Astrocyte (in vitro differentiated cells and primary cell): ENCODE measurements at regions not wholly inside any gene's neighbourhood (a gene's known extent, or its start where the extent isn't known, plus 50 kb on each side); places are given as distances from the start of the nearest gene placed in this dataset.
A peak's percentile ranks its signal among the peaks of the same experiment; 100 is the strongest.

Experiments used
- DNase-seq: peaks from one replicate; pipeline ENCODE4 v3.0.0-alpha.2; 2010; ENCODE audit warnings: low read depth
- FAIRE-seq: peaks from 2 replicates; lab custom pipeline; 2011; peaks lifted over from hg19 to GRCh38; lab: Jason Lieb, UNC
- H2AFZ ChIP-seq: 2 replicates; pipeline ENCODE4 v1.6.0; 2012; ENCODE audit warnings: low read depth, low read length, inconsistent platforms
- H3K27ac ChIP-seq: 2 replicates; pipeline ENCODE4 v1.5.1; 2011; ENCODE audit warnings: low read depth, low read length, inconsistent platforms
- H3K27me3 ChIP-seq: 2 replicates; pipeline ENCODE4 v1.6.0; 2011; ENCODE audit warnings: low read length, inconsistent platforms; ENCODE audit not compliant: insufficient read depth
- H3K36me3 ChIP-seq: 2 replicates; pipeline ENCODE4 v1.5.1; 2011; ENCODE audit warnings: low read length, inconsistent platforms; ENCODE audit not compliant: insufficient read depth
- H3K4me1 ChIP-seq: 2 replicates; pipeline ENCODE4 v1.5.1; 2011; ENCODE audit warnings: low read length, inconsistent platforms; ENCODE audit not compliant: insufficient read depth
- H3K4me2 ChIP-seq: 2 replicates; pipeline ENCODE4 v1.6.0; 2012; ENCODE audit warnings: low read length, inconsistent platforms
- H3K4me3 ChIP-seq: 2 replicates; pipeline ENCODE4 v1.5.1; 2011; ENCODE audit warnings: low read depth, mild to moderate bottlenecking, low read length, inconsistent platforms; ENCODE audit not compliant: insufficient read depth
- H3K79me2 ChIP-seq: 2 replicates; pipeline ENCODE4 v1.6.0; 2012; ENCODE audit warnings: mild to moderate bottlenecking, low read length, inconsistent platforms; ENCODE audit not compliant: insufficient read depth
- H3K9ac ChIP-seq: 2 replicates; pipeline ENCODE4 v1.6.0; 2012; ENCODE audit warnings: mild to moderate bottlenecking, low read length, inconsistent platforms
- H3K9me3 ChIP-seq: 2 replicates; pipeline ENCODE4 v1.5.1; 2012; ENCODE audit warnings: low read depth, mild to moderate bottlenecking, low read length, inconsistent platforms; ENCODE audit not compliant: insufficient read depth
- H4K20me1 ChIP-seq: 2 replicates; pipeline ENCODE4 v1.6.0; 2012; ENCODE audit warnings: low read length, inconsistent platforms; ENCODE audit not compliant: insufficient read depth
- H3K27ac Mint-ChIP-seq: one replicate; pipeline ENCODE4 v1.8.0; 2021; ENCODE audit warnings: mild to moderate bottlenecking, mixed read lengths; ENCODE audit not compliant: unreplicated experiment
- H3K27me3 Mint-ChIP-seq: one replicate; pipeline ENCODE4 v1.8.0; 2021; ENCODE audit warnings: low read depth, mixed read lengths; ENCODE audit not compliant: unreplicated experiment
- H3K36me3 Mint-ChIP-seq: one replicate; pipeline ENCODE4 v1.8.0; 2021; ENCODE audit warnings: low read depth, mixed read lengths; ENCODE audit not compliant: unreplicated experiment
- H3K4me1 Mint-ChIP-seq: one replicate; pipeline ENCODE4 v1.8.0; 2021; ENCODE audit warnings: low read depth, mixed read lengths; ENCODE audit not compliant: unreplicated experiment
- H3K4me3 Mint-ChIP-seq: one replicate; pipeline ENCODE4 v1.8.0; 2021; ENCODE audit warnings: mild to moderate bottlenecking, moderate library complexity, mixed read lengths; ENCODE audit not compliant: unreplicated experiment
- H3K9me3 Mint-ChIP-seq: one replicate; pipeline ENCODE4 v1.8.0; 2021; ENCODE audit warnings: mild to moderate bottlenecking, mixed read lengths; ENCODE audit not compliant: unreplicated experiment
- CTCF ChIP-seq: IDR thresholded peaks from 2 replicates; pipeline ENCODE4 v1.5.1; 2011; ENCODE audit warnings: low read depth, mild to moderate bottlenecking, inconsistent platforms, low read length, moderate library complexity; ENCODE audit not compliant: insufficient read depth
- EZH2 ChIP-seq: IDR thresholded peaks from 2 replicates; pipeline ENCODE4 v1.6.1; 2012; ENCODE audit warnings: mild to moderate bottlenecking, low read length, inconsistent platforms; ENCODE audit not compliant: insufficient read depth

GRCh38 chr15:38079236-38079635 is 144.8 kb downstream of the TMCO5A start:
- no peak overlapping the region for H3K27ac Mint-ChIP-seq
- no peak for TF ChIP-seq EZH2
- DNase-seq (no peak), FAIRE-seq (no peak)
- H3K36me3 Mint-ChIP-seq, result no peaks in the 10 kb centered on the region
- Histone ChIP-seq H2AFZ (no peak overlapping the region), H3K27ac (no peak overlapping the region), H3K79me2 (no peaks in the 10 kb centered on the region), H3K4me1 (peaks cover 4% of the 10 kb centered on the region), H4K20me1 (no peaks in the 10 kb centered on the region), H3K9me3 (no peaks in the 10 kb centered on the region), H3K27me3 (no peaks in the 10 kb centered on the region), H3K4me3 (no peak overlapping the region), H3K36me3 (no peaks in the 10 kb centered on the region), H3K9ac (no peak overlapping the region), H3K4me2 (no peak overlapping the region)
- H3K27me3 Mint-ChIP-seq, result no peaks in the 10 kb centered on the region
- no peaks in the 10 kb centered on the region for H3K9me3 Mint-ChIP-seq
- H3K4me1 Mint-ChIP-seq, result peaks cover 6% of the 10 kb centered on the region
- H3K4me3 Mint-ChIP-seq, result no peak overlapping the region

- H2AFZ ChIP-seq, result no peak overlapping the region
- peaks cover 16% of the 10 kb centered on the region for H3K4me1 ChIP-seq
- TF ChIP-seq CTCF (no peak), EZH2 (no peak)
- Mint-ChIP-seq H3K4me1 (peaks cover 18% of the 10 kb centered on the region), H3K4me3 (no peak overlapping the region), H3K27ac (no peak overlapping the region), H3K36me3 (no peaks in the 10 kb centered on the region), H3K27me3 (no peaks in the 10 kb centered on the region), H3K9me3 (no peaks in the 10 kb centered on the region)
- no peaks in the 10 kb centered on the region for H3K9me3 ChIP-seq
- no peaks in the 10 kb centered on the region for H4K20me1 ChIP-seq
- DNase-seq, result no peak
- H3K36me3 ChIP-seq, result no peaks in the 10 kb centered on the region
- no peaks in the 10 kb centered on the region for H3K27me3 ChIP-seq
- no peak overlapping the region for H3K4me2 ChIP-seq
- H3K27ac ChIP-seq, result no peak overlapping the region
- no peaks in the 10 kb centered on the region for H3K79me2 ChIP-seq
- FAIRE-seq, result no peak
- H3K4me3 ChIP-seq, result no peak overlapping the region
- H3K9ac ChIP-seq, result no peak overlapping the region
Measured at GRCh38 chr15:38080651-38081275, 146.3 kb downstream of the TMCO5A start.

DNA sequence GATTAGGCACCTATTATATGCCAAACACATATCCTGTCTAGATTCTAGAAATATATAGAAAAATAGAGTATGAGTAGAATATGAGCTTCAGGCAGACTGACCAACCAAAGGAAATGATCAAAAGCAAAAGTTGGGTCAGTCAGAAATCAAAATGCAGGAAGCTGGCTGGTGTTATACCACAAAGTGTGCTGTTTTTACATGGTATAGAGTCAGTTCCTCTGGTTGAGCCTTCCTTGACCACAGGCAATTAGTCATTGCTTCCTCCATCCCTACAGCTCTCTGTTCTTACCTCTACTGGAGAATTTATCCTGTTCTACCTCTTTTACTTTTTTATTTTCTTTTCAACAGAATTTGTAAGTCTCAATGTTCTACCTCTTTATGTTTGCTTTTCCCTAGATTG is 149.8 kb downstream of the TMCO5A start:
- TF ChIP-seq CTCF (no peak), EZH2 (no peak)
- no peaks in the 10 kb centered on the region for H3K27me3 Mint-ChIP-seq
- peak overlapping the region; percentile 31 for H3K27ac Mint-ChIP-seq
- H3K9ac ChIP-seq, result no peak overlapping the region
- no peak overlapping the region for H3K27ac ChIP-seq
- H2AFZ ChIP-seq, result no peak overlapping the region
- DNase-seq (peak; percentile 66), FAIRE-seq (peak; percentile 81)
- no peaks in the 10 kb centered on the region for H3K9me3 Mint-ChIP-seq
- H3K4me3 ChIP-seq, result no peak overlapping the region
- no peaks in the 10 kb centered on the region for H3K27me3 ChIP-seq
- H4K20me1 ChIP-seq, result no peaks in the 10 kb centered on the region
- no peaks in the 10 kb centered on the region for H3K79me2 ChIP-seq
- H3K4me3 Mint-ChIP-seq, result no peak overlapping the region
- no peaks in the 10 kb centered on the region for H3K36me3 Mint-ChIP-seq
- no peaks in the 10 kb centered on the region for H3K9me3 ChIP-seq
- no peaks in the 10 kb centered on the region for H3K36me3 ChIP-seq
- H3K4me1 ChIP-seq, result peaks cover 19% of the 10 kb centered on the region
- peak overlapping the region; percentile 42 for H3K4me2 ChIP-seq
- peaks cover 36% of the 10 kb centered on the region for H3K4me1 Mint-ChIP-seq
